Transverse colon (tissue), 4 donors: ENCODE measurements at regions not wholly inside any gene's neighbourhood (a gene's known extent, or its start where the extent isn't known, plus 50 kb on each side); places are given as distances from the start of the nearest gene placed in this dataset.

Source experiments
- CTCF ChIP-seq, 5 experiments: fragments of 200-600 bp in 3 of 5; fragments of 450-650 bp in 2 of 5; sonication (generic) in 3 of 5; IDR thresholded peaks; 1 replicate in 2 of 5; 2 replicates in 3 of 5; pipeline ENCODE4 v1.5.1; 2016 to 2017; ENCODE audit warnings: antibody characterized with exemption in 5 of 5, inconsistent platforms in 3 of 5, mild to moderate bottlenecking in 2 of 5, moderate library complexity in 1 of 5
- POLR2A ChIP-seq: fragments of 450-650 bp; IDR thresholded peaks from one replicate; pipeline ENCODE4 v1.6.1; 2016; ENCODE audit warnings: antibody characterized with exemption, mild to moderate bottlenecking, moderate library complexity
- POLR2AphosphoS5 ChIP-seq, 3 donors: sonication (generic); formaldehyde crosslinking; IDR thresholded peaks; one replicate each; pipeline ENCODE4 v1.6.1; 2016; ENCODE audit warnings: antibody characterized with exemption in 3 of 3

- no peak for TF ChIP-seq CTCF (IDR thresholded peaks at IDR 0.05)
- TF ChIP-seq POLR2A = no peak
- no peak for TF ChIP-seq POLR2AphosphoS5 (IDR thresholded peaks at IDR 0.05)
Observed at GRCh38 chrX:42902513-42902912, 124.5 kb upstream of the PPP1R2C start.
